ENCODE measurements at regions not wholly inside any gene's neighbourhood (a gene's known extent, or its start where the extent isn't known, plus 50 kb on each side); places are given as distances from the start of the nearest gene placed in this dataset.

DNA sequence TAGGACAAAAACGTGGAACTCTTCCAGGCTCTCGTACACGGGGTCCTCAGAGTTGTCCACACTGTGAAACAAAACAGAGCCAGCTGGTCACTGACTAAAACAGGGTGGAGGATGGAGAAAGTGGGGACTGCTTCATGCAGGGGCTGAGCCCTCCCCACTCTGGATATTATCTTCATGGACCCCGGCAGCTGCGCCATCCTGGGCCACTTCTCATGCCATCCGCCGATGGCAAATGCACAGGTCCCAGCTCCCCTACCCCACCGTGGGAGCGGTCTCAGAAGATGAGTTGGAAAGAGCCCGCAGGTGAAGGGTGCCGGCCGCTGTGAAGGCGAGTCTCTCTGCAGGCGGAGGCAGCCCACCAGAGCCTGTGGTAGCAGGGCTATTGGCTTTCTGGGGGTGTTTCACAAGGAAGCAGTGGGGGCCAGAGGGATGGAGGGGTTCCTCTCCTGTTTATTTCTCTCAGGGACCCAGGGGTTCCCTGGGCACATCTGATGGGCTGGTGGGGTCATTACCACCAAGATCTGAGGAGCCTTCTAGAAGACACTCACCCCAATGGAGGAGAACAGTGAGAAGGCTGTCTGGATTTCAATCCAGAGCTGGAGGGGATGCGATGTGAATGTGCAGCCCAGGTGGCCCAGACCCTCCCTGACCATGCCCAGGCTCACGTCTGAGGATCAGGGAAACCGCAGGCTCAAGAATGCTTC, 177.3 kb downstream of the KLF13 start:
- TF ChIP-seq, protein P1, sequence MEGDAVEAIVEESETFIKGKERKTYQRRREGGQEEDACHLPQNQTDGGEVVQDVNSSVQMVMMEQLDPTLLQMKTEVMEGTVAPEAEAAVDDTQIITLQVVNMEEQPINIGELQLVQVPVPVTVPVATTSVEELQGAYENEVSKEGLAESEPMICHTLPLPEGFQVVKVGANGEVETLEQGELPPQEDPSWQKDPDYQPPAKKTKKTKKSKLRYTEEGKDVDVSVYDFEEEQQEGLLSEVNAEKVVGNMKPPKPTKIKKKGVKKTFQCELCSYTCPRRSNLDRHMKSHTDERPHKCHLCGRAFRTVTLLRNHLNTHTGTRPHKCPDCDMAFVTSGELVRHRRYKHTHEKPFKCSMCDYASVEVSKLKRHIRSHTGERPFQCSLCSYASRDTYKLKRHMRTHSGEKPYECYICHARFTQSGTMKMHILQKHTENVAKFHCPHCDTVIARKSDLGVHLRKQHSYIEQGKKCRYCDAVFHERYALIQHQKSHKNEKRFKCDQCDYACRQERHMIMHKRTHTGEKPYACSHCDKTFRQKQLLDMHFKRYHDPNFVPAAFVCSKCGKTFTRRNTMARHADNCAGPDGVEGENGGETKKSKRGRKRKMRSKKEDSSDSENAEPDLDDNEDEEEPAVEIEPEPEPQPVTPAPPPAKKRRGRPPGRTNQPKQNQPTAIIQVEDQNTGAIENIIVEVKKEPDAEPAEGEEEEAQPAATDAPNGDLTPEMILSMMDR (conservative IDR thresholded peaks at IDR 0.05; ENCODE audit: low read depth, low read length) = no peak
- no peak for TF ChIP-seq EZH2 (IDR thresholded peaks at IDR 0.05; ENCODE audit: low read length, unreplicated experiment)

All from PC-3 (cell line).